ENCODE measurements at regions not wholly inside any gene's neighbourhood (a gene's known extent, or its start where the extent isn't known, plus 50 kb on each side); places are given as distances from the start of the nearest gene placed in this dataset.

DNA sequence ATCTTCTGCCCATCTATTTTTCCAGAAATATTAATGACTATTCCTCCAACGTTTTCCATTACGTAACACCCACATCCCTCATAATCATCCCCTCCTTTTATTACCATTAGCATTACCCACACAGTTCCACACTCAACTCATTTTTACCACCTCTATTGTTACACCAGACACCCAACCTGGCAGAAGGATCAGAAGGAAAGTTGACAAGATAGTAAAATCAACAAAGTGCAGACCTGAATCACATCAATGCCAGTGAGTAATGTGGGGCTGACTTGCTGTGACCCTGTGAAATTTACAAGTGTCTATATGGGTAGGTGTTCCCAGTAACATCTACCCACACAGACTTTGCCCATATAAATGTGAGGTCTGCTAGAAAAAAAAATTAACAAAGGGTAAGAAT is 568.2 kb downstream of the MAFB start:
- TF ChIP-seq, protein P1, sequence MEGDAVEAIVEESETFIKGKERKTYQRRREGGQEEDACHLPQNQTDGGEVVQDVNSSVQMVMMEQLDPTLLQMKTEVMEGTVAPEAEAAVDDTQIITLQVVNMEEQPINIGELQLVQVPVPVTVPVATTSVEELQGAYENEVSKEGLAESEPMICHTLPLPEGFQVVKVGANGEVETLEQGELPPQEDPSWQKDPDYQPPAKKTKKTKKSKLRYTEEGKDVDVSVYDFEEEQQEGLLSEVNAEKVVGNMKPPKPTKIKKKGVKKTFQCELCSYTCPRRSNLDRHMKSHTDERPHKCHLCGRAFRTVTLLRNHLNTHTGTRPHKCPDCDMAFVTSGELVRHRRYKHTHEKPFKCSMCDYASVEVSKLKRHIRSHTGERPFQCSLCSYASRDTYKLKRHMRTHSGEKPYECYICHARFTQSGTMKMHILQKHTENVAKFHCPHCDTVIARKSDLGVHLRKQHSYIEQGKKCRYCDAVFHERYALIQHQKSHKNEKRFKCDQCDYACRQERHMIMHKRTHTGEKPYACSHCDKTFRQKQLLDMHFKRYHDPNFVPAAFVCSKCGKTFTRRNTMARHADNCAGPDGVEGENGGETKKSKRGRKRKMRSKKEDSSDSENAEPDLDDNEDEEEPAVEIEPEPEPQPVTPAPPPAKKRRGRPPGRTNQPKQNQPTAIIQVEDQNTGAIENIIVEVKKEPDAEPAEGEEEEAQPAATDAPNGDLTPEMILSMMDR (IDR thresholded peaks at IDR 0.05; ENCODE audit: low read depth, low read length, poor library complexity, severe bottlenecking): no peak
- TF ChIP-seq EZH2phosphoT487 (IDR thresholded peaks at IDR 0.05; ENCODE audit: borderline replicate concordance, low read length): no peak

Measured in DOHH2 (cell line).